ENCODE measurements at regions not wholly inside any gene's neighbourhood (a gene's known extent, or its start where the extent isn't known, plus 50 kb on each side); places are given as distances from the start of the nearest gene placed in this dataset.

DNA sequence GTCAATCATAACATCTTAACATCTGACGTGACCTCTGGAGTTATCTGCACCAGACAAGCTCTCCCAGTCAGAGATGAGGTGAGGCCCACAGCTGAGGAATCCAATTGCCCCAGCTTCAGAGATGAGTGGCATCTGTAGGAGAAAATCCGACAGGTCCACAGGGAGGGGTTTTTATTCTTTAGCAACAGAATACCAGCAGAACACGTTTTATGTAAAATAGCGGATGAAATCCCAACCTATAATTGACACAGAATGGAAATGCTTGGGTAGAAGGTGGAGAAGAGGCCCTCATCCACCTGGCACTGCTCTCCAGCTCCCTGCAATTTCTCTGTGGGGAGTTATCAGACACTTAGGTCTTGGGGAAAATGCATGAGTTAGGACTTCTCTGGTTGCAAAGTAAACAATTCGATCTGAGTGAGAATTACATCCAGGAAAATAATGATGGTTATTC is 144.2 kb upstream of the NRP1 start:
- TF ChIP-seq, protein P1, sequence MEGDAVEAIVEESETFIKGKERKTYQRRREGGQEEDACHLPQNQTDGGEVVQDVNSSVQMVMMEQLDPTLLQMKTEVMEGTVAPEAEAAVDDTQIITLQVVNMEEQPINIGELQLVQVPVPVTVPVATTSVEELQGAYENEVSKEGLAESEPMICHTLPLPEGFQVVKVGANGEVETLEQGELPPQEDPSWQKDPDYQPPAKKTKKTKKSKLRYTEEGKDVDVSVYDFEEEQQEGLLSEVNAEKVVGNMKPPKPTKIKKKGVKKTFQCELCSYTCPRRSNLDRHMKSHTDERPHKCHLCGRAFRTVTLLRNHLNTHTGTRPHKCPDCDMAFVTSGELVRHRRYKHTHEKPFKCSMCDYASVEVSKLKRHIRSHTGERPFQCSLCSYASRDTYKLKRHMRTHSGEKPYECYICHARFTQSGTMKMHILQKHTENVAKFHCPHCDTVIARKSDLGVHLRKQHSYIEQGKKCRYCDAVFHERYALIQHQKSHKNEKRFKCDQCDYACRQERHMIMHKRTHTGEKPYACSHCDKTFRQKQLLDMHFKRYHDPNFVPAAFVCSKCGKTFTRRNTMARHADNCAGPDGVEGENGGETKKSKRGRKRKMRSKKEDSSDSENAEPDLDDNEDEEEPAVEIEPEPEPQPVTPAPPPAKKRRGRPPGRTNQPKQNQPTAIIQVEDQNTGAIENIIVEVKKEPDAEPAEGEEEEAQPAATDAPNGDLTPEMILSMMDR (IDR thresholded peaks at IDR 0.05; ENCODE audit: insufficient read depth, low read length), result no peak
- TF ChIP-seq POLR2AphosphoS5 (IDR thresholded peaks at IDR 0.05; ENCODE audit: low read depth) (no peak), SPI1 (IDR thresholded peaks at IDR 0.05; ENCODE audit: borderline replicate concordance, low read depth) (no peak)
- TF ChIP-seq, protein P2, sequence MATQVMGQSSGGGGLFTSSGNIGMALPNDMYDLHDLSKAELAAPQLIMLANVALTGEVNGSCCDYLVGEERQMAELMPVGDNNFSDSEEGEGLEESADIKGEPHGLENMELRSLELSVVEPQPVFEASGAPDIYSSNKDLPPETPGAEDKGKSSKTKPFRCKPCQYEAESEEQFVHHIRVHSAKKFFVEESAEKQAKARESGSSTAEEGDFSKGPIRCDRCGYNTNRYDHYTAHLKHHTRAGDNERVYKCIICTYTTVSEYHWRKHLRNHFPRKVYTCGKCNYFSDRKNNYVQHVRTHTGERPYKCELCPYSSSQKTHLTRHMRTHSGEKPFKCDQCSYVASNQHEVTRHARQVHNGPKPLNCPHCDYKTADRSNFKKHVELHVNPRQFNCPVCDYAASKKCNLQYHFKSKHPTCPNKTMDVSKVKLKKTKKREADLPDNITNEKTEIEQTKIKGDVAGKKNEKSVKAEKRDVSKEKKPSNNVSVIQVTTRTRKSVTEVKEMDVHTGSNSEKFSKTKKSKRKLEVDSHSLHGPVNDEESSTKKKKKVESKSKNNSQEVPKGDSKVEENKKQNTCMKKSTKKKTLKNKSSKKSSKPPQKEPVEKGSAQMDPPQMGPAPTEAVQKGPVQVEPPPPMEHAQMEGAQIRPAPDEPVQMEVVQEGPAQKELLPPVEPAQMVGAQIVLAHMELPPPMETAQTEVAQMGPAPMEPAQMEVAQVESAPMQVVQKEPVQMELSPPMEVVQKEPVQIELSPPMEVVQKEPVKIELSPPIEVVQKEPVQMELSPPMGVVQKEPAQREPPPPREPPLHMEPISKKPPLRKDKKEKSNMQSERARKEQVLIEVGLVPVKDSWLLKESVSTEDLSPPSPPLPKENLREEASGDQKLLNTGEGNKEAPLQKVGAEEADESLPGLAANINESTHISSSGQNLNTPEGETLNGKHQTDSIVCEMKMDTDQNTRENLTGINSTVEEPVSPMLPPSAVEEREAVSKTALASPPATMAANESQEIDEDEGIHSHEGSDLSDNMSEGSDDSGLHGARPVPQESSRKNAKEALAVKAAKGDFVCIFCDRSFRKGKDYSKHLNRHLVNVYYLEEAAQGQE (IDR thresholded peaks at IDR 0.05; ENCODE audit: insufficient replicate concordance, low read depth), result no peak

Data from HL-60 (cell line).